HFF-Myc (cell line): ENCODE measurements at regions not wholly inside any gene's neighbourhood (a gene's known extent, or its start where the extent isn't known, plus 50 kb on each side); places are given as distances from the start of the nearest gene placed in this dataset.

Experiments
- DNase-seq: peaks from one replicate; pipeline ENCODE4 v3.0.0-alpha.2; 2011; ENCODE audit warnings: low read depth; ENCODE audit errors: extremely low read depth
- H3K4me3 ChIP-seq: replicated peaks from 2 replicates; pipeline ENCODE4 v1.5.1; 2011; ENCODE audit warnings: low read depth, mild to moderate bottlenecking, control low read depth, low read length
- TF ChIP-seq, protein P1 (sequence below): IDR thresholded peaks from 2 replicates; pipeline ENCODE4 v1.5.1; 2012; ENCODE audit warnings: mild to moderate bottlenecking, low read depth, low read length, control low read depth; ENCODE audit errors: missing control alignments

DNA sequence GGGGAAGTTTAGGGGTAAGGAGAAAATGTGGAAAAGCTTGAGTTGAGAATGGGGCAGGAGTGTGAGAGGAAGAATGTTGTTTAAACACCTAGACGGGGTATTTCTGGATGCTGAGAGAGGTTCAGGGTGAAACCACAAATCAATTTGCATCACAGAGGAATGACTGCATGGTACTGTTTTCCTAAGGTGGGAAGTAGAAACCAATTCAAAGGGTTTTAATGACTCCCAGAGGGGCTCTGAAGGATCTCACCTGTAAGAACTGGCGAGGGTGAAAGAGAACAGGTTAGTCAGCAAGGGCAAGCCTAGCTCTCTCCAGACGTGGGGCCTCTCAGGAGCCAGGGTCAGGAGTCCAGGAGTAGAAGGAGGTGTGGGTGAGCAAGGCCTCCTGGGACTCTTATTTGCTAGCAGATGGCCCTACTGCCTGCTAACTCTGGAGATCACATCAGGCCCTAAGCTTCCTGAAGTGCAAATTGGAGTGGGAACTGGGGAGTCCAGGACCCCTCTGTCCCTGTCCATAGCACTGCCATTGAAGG is 133.0 kb upstream of the CELF4 start:
- no peak for DNase-seq
- H3K4me3 ChIP-seq, result no peak overlapping the region
- TF ChIP-seq, protein P1, sequence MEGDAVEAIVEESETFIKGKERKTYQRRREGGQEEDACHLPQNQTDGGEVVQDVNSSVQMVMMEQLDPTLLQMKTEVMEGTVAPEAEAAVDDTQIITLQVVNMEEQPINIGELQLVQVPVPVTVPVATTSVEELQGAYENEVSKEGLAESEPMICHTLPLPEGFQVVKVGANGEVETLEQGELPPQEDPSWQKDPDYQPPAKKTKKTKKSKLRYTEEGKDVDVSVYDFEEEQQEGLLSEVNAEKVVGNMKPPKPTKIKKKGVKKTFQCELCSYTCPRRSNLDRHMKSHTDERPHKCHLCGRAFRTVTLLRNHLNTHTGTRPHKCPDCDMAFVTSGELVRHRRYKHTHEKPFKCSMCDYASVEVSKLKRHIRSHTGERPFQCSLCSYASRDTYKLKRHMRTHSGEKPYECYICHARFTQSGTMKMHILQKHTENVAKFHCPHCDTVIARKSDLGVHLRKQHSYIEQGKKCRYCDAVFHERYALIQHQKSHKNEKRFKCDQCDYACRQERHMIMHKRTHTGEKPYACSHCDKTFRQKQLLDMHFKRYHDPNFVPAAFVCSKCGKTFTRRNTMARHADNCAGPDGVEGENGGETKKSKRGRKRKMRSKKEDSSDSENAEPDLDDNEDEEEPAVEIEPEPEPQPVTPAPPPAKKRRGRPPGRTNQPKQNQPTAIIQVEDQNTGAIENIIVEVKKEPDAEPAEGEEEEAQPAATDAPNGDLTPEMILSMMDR, result no peak

DNA sequence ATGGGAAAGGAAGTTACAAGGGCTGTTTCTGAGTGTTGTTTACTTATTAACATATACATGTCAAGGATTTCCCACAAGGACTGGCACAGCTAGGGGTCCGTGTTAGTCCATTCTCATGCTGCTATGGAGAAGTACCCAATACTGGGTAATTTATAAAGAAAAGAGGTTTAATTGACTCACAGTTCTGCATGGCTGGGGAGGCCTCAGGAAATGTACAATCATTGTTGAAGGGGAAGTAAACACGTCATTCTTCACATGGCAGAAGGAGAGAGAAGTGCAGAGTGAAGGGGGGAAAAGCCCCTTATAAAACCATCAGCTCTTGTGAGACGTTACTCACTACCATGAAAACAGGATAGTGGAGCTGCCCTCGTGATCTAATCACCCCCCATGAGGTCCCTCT is 128.9 kb upstream of the CELF4 start:
- TF ChIP-seq, protein P1, result no peak
- H3K4me3 ChIP-seq, result no peak overlapping the region
- DNase-seq, result no peak

DNA sequence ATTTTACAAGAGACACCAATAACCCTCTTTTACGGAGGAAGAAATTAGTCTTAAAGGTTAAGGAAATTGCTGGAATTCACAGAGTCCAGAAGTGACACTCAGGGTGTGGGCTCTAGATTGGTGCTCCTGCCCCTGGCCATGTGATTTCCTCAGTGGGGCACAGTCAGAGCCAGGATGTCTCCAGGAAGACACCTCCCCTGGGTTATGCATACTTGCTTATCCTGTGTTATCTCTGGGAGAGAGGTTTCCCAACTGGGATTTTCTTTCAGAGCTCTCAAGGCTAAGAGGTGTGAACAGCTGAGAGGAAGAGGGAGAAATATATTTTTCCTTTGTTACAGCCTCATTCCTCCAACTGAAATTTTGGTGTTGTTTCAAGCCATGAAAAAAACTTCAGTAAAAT is 125.6 kb upstream of the CELF4 start:
- DNase-seq, result no peak
- TF ChIP-seq, protein P1, result no peak
- no peak overlapping the region for H3K4me3 ChIP-seq

DNA sequence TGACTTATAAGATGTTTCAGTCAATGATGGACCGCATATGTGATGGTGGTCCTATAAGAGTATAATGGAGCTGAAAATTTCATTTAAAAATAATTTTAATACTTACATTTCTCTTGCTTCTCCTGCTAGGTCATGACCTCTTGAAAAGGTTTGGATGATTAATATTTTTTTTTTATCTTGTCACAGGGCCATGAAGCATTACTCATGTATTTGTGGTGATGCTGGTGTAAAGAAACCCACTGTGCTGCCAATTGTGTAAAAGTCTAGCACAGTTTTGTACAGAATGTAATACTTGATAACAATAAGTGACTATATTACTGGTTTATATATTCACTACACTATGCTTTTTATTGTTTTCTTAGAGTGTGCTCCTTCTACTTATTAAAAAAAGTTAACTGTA is 124.2 kb upstream of the CELF4 start:
- TF ChIP-seq, protein P1, result no peak
- H3K4me3 ChIP-seq, result no peak overlapping the region
- no peak for DNase-seq

DNA sequence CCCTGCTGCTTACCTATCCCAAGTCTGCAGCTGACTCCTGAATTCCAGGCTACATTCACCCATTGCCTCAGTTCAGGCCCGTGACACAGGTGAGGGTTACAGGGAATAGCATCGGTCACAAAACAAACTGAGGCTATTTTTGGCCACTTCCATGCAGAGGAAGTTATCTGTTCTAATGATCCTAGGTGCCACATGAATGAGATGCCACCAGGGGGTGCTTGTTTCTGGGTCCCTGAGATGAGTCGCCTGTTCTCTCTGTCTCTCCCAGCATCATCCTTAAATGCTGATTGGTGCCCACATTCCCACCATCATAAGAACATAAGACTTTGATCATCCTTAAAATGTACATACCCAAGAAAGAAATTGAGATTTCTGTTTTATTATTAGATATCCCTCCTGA is 119.0 kb upstream of the CELF4 start:
- TF ChIP-seq, protein P1, result no peak
- no peak overlapping the region for H3K4me3 ChIP-seq
- no peak for DNase-seq

DNA sequence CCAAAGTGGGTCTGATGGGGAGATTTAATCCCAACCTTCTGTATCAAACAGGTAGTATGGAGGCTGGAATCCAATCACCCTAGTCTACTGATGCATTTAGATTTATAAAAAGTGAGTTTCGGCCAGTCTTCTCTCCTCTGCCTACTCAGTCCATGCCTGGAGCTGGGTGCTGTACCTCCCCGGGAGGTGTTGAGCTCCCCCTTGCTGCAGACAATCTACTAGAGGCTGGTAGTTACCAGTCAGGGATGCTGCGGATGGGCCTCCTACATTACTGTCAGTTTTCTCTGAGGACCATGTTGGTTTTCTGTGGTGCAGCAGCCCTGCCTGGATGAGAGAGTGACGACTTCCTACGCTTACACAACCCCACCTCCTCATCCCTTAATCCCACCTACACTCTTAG is 118.6 kb upstream of the CELF4 start:
- no peak overlapping the region for H3K4me3 ChIP-seq
- no peak for DNase-seq
- TF ChIP-seq, protein P1, result no peak

DNA sequence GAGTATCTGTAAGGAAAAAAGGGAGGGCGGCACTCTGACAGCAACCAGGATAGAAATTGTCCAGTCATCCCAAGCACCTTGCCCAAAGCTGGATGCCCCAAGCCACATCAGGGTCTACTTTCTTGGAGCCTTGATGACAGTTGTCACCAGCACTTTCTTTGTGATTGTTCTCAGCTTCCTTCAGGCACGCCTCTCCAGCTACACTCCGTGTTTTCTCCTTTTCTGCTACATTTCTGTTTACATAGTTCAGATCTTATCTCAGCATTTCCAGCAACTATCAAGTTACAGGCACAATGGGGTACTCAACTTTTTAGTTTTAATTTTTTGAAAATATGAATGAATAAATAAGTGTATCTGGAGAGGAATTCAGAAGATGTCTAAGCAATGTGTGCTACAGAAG is 115.3 kb upstream of the CELF4 start:
- TF ChIP-seq, protein P1, result no peak
- no peak for DNase-seq
- no peak overlapping the region for H3K4me3 ChIP-seq
